GM21576 (cell line): ENCODE measurements at regions not wholly inside any gene's neighbourhood (a gene's known extent, or its start where the extent isn't known, plus 50 kb on each side); places are given as distances from the start of the nearest gene placed in this dataset.
"Not testable (repeated sequence)": the region's sequence is repeated elsewhere in the genome, so short reads cannot be mapped to it uniquely, and the experiment has no call there.

Experiments
- ATAC-seq: cut with Tn5 transposase; IDR thresholded peaks from one replicate; pipeline ENCODE4 v1.9.1; 2021; ENCODE audit warnings: mild to moderate bottlenecking, moderate library complexity; ENCODE audit not compliant: unreplicated experiment

- no peak for ATAC-seq
Measured at GRCh38 chr11:104781037-104781436, 117.2 kb downstream of the CASP12 start.

DNA sequence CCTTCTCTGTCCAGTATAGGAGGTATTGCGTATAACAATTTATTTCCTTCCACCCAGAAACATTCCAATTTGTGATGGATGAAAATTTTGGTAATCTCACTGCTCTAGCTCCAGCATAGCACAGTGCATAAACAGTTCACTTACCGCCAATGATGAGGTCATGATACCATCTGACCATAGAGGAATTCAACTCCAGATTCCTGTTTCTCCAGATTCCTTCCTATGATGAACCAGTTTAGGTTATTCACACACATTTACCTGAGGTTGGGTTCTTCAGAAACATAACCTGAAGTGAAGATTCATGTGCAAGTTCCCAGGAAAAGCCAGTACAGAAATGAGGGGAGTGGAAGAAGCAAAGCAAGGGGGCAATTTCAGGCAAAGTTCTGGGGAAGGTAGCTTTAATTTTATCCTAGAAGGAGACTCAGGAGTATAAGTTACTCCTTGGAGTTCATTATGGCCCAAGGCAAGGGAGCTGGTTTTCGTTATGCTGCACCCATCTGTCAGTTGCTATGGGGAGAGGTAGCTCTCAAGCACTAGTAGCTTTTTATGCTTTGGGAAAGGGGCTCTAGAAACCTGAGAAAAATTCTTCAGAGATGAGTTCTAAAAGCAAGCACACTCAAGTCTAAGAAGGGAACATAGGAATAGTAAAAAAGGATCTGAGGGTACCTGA is 121.6 kb downstream of the CASP12 start:
- no peak for ATAC-seq

DNA sequence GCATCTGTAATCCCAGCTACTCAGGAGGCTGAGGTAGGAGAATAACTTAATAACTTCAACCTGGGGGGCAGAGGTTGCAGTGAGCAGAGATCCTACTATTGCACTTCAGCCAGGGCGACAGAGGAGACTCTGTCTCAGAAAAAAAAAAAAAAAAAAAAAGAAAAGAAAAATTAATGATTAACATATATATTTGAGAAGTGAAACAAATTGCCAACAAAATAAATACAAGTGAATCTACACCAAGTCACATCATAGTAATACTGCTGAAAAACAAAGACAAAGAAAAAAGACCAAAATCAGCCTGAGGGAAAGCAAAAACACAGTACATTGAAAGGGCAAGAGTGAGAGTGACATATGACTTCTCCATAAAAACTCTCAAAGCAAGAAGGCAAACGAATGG is 123.7 kb downstream of the CASP12 start:
- ATAC-seq, result no peak

DNA sequence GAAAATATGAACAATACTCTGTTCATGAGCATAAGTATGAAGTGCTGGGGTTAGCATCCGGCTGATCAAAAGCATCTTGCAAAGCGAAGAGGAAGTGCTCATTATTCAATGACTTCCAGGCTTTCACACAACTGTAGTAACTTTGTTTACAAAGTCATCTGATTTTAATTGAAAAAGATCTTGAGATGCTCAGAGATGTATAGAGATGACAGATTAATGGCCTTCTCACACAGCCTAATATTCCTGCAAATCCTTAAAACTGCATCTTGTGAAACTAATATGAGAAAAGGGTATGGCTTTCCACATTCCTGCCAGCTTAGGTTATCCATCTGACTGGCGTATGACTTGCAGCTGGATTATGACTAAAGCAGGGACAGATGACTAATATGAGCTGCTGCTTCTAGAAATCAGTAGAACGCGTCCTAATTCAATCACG is 125.4 kb downstream of the CASP12 start:
- no peak for ATAC-seq

DNA sequence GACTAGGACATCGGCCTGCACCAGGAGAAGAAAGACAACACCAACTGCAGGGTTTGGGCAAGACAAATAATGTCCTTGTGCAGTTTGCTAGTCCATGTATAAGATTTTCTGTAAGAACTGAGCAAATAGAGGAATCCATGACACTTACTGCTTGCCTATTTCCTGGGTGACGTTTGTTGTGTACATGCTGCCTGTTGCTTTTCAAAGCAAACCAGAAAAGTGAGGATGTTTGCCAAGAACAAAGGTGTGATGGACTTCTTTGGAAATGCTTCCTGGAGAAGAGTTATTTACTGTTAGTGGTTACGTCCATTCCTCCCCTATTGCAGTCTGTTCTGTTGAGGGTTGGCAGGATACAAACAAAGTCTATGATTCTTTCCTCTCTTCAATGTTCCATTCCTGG is 126.5 kb downstream of the CASP12 start:
- no peak for ATAC-seq

DNA sequence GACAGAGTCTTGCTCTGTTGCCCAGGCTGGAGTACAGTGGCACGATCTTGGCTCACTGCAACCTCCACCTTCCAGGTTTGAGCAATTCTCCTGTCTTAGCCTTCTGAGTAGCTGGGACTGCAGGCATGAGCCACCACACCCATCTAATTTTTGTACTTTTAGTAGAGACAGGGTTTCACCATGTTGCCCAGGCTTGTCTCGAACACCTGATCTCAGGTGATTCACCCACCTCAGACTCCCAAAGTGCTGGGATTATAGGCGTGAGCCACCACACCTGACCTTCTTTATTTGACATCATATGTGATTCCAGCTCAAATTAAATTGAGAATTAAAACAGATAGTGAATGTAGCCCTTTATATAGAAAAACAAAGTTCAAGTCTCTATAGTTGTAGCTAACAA is 127.2 kb downstream of the CASP12 start:
- ATAC-seq, result not testable (repeated sequence)

- ATAC-seq, result no peak
Measured at GRCh38 chr11:104765401-104766095, 132.7 kb downstream of the CASP12 start.

GRCh38 chr11:104764710-104765045 is 133.6 kb downstream of the CASP12 start:
- no peak for ATAC-seq

GRCh38 chr11:104763930-104764709 is 134.1 kb downstream of the CASP12 start:
- ATAC-seq, result no peak

DNA sequence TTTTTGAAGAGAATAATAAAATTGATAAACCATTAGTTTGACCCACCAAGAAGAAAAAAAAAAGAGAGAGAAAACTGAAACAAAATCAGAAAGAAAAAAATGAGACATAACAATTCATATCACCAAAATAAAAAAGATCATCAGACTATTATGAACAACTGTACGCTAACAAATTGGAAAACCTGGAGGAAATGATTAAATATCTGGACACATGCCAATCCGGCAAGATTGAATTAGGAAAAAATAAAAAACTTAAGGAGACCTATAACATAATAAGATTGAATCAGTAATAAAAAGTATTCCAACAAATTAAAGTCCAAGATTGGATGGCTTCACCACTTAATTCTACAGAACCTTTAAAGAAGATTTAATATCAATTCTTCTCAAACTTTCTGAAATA is 136.7 kb downstream of the CASP12 start:
- ATAC-seq, result no peak

GRCh38 chr11:104759464-104759863 is 138.8 kb downstream of the CASP12 start:
- no peak for ATAC-seq

GRCh38 chr11:104738918-104739317 is 159.3 kb downstream of the CASP12 start:
- no peak for ATAC-seq

DNA sequence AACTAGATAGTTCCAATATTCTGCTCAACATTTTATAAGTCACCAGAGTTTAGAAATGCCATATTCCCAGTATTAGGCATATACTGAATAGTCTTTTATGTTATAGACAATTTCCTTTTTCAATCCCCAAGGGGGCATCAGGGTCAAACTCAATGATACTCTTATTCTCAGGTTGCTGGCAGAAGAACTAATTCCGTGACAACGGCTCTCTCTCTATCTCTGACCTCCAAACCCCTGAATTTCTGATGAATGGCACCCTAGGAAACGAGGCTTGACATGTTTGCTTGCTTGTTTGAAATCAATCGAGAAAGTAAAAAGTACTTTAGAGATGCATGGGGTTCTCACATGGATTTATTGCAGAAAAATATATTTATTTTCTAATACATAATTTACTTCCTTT is 160.1 kb downstream of the CASP12 start:
- ATAC-seq, result no peak

DNA sequence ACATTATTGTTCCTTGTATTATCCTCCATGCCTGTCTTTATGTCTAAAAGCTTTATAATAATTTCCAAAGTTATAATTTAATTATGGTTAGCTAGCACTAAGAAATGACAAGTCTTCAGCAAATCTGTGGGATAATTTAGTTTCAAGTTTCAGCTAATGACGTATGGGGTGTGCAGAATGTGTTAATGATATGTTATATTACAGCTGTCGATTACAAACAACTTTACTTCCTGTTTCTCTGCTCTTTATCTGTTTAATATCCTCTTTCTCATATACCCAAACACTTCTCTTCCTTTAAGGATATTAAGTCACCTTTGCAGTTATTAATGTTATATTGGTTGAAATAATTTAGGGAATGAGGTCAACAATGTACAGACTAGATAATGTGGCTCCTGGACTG is 161.8 kb downstream of the CASP12 start:
- no peak for ATAC-seq

GRCh38 chr11:104734998-104735397 is 163.3 kb downstream of the CASP12 start:
- no peak for ATAC-seq

- ATAC-seq, result no peak
Measured at GRCh38 chr11:104731890-104732289, 166.4 kb downstream of the CASP12 start.

DNA sequence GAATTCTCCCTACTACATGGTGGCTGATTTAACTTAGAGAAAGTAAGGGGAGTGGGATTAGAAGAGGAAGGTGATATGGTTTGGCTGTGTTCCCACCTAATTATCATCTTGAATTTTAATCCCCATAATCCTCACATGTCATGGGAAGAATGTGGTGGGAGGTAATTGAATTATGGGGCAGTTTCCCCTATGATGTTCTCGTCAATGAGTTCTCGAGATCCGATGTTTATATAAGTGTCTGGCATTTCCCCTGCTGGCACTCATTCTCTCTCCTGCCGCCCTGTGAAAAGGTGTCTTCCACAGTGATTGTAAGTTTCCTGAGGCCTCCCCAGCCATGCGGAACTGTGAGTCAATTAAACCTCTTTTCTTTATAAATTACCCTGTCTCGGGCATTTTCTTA is 169.3 kb downstream of the CASP12 start:
- no peak for ATAC-seq

DNA sequence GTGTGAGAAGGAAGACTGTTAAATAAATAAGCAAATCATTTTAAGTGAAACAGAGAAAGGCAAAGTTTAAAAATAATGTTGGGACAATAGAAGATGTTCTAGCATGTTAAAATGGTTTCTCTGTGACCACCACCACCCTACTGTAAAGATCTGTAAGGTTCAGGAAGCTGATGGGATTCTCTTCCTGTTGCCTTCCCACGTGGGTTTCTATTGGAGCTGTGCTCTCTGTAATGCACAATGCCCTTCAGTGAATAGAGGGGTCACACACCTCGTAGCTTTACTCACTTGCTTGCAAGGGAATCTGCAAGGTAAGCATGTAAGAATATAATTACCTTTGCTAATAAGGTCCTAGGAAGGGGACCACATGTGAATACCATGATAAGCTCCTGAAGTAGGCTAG is 170.5 kb downstream of the CASP12 start:
- no peak for ATAC-seq

GRCh38 chr11:104727095-104727494 is 171.2 kb downstream of the CASP12 start:
- ATAC-seq, result no peak

DNA sequence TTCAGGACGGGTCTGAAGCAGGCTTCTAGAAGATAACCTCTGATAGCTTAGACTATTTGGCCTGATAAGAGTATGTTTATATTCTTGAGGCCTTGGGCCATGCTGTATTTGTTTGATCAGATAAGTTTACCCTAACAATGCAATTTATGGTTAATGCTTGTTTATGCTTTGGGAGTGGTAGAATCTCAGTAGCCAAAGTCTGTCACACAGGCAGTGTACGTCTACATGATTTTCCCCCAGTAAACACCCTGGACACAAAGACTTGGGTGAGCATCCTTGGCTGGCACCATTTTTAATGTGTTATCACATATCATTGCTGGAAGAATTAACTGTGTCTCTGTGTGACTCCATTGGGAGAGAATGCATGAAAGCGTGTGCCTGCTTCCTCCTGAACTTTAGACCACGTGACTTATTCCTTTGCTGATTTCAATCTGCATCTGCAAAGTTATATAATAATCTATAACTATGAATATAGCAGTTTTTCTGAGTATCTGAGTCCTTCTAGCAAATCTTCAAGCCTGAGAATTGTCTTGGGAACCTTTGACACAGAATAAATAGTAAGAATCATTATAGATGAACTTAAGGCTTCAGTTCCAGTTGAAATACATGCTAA is 172.4 kb downstream of the CASP12 start:
- ATAC-seq, result no peak

DNA sequence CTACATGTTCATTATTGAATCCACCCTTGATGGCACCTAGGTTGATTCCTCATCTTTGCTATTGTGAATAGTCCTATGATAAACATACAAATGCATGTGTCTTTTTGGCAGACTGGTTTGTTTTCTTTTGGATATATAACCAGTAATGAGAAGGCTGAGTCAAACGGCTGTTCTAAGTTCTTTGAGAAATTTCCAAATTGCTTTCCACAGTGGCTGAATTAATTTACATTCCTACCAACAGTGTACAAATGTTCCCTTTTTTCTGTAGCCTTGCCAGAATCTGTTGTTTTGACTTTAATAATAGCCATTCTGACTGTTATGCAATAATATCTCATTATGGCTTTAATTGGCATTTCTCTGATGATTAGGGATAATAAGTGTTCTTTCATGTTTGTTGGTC is 184.9 kb downstream of the CASP12 start:
- no peak for ATAC-seq
